ENCODE measurements at regions not wholly inside any gene's neighbourhood (a gene's known extent, or its start where the extent isn't known, plus 50 kb on each side); places are given as distances from the start of the nearest gene placed in this dataset.

GRCh38 chr4:180086480-180087190 lies 2156.6 kb upstream of the TENM3 start:
- no peak for TF ChIP-seq ZNF274 (IDR thresholded peaks at IDR 0.05; ENCODE audit: low read depth, low read length)
- no peak for TF ChIP-seq SUZ12 (IDR thresholded peaks at IDR 0.05; ENCODE audit: extremely low read depth, insufficient read depth, insufficient read length)

All from NT2/D1 (cell line).